PFSK-1 (cell line): ENCODE measurements at regions not wholly inside any gene's neighbourhood (a gene's known extent, or its start where the extent isn't known, plus 50 kb on each side); places are given as distances from the start of the nearest gene placed in this dataset.

Source experiments
- FOXP2 ChIP-seq: optimal IDR thresholded peaks from 2 replicates; pipeline ENCODE3; 2011; ENCODE audit warnings: borderline replicate concordance, control low read depth, inconsistent platforms; ENCODE audit not compliant: insufficient read depth; ENCODE audit errors: extremely low read length, extremely low read depth
- POLR2AphosphoS5 ChIP-seq: IDR thresholded peaks from 2 replicates; pipeline ENCODE4 v1.6.1; 2012; ENCODE audit warnings: low read depth, mild to moderate bottlenecking, control low read depth, low read length, moderate library complexity
- REST ChIP-seq, 2 experiments: IDR thresholded peaks; 2 replicates each; pipeline versions ENCODE4 v1.6.1 to v1.8.0; 2011 to 2012; ENCODE audit warnings: low read depth in 2 of 2, low read length in 2 of 2, control low read depth in 1 of 2, inconsistent platforms in 1 of 2, mild to moderate bottlenecking in 1 of 2, moderate library complexity in 1 of 2; ENCODE audit not compliant: insufficient read depth in 1 of 2
- SIN3A ChIP-seq: IDR thresholded peaks from 2 replicates; pipeline ENCODE4 v1.6.1; 2012; ENCODE audit warnings: mild to moderate bottlenecking, low read length, moderate library complexity, borderline replicate concordance; ENCODE audit not compliant: insufficient read depth
- TAF1 ChIP-seq: IDR thresholded peaks from 2 replicates; pipeline ENCODE4 v1.6.1; 2012; ENCODE audit warnings: low read length, control low read depth, borderline replicate concordance; ENCODE audit not compliant: insufficient read depth

- TF ChIP-seq POLR2AphosphoS5 (no peak), SIN3A (no peak), TAF1 (no peak), REST (IDR thresholded peaks at IDR 0.05; ENCODE audit: insufficient read depth in 1 of 2, low read depth in 2 of 2, low read length in 2 of 2) (no peak), FOXP2 (no peak)
Measured at GRCh38 chr9:13942201-13942600, 371.7 kb downstream of the NFIB start.
